Tibial nerve (tissue), 4 donors: ENCODE measurements at regions not wholly inside any gene's neighbourhood (a gene's known extent, or its start where the extent isn't known, plus 50 kb on each side); places are given as distances from the start of the nearest gene placed in this dataset.

ENCODE experiments used
- DNase-seq, 2 donors: peaks; one replicate each; pipeline ENCODE4 v3.0.0-alpha.2; 2019; ENCODE audit warnings: low spot score in 2 of 2
- H3K27ac ChIP-seq, 4 donors: fragments of 200-600 bp; sonication (generic) in 3 of 4; one replicate each; pipeline ENCODE4 v1.5.1; 2017 to 2019; ENCODE audit warnings: mild to moderate bottlenecking in 1 of 4
- H3K27me3 ChIP-seq, 2 donors: fragments of 200-600 bp; sonication (generic) in 1 of 2; one replicate each; pipeline versions ENCODE4 v1.5.1 to v1.6.0; 2017 to 2019
- H3K36me3 ChIP-seq, 3 donors: fragments of 200-600 bp; sonication (generic); one replicate each; pipeline ENCODE4 v1.5.1; 2018 to 2019
- H3K4me1 ChIP-seq, 4 donors: fragments of 200-600 bp; sonication (generic) in 3 of 4; one replicate each; pipeline ENCODE4 v1.5.1; 2017 to 2019
- H3K4me3 ChIP-seq, 4 donors: fragments of 200-600 bp; sonication (generic) in 3 of 4; one replicate each; pipeline ENCODE4 v1.5.1; 2017 to 2019; ENCODE audit warnings: mild to moderate bottlenecking in 1 of 4, moderate library complexity in 1 of 4
- H3K9me3 ChIP-seq, 4 donors: fragments of 200-600 bp; sonication (generic) in 3 of 4; one replicate each; pipeline ENCODE4 v1.5.1; 2017 to 2019
- EP300 ChIP-seq, 2 donors: sonication (generic); formaldehyde crosslinking; IDR thresholded peaks; one replicate each; pipeline ENCODE4 v1.6.1; 2017; ENCODE audit warnings: antibody characterized with exemption in 2 of 2, mild to moderate bottlenecking in 1 of 2
- POLR2A ChIP-seq, 2 donors: fragments of 450-650 bp; IDR thresholded peaks; one replicate each; pipeline ENCODE4 v1.6.1; 2017; ENCODE audit warnings: antibody characterized with exemption in 2 of 2, mild to moderate bottlenecking in 2 of 2, moderate library complexity in 2 of 2
- WGBS, 2 donors: methylation state at CpG; one replicate each; pipeline ENCODE4 v1.1.5; 2018; 5-methylcytosine and 5-hydroxymethylcytosine counted together
- TF ChIP-seq, protein P1 (sequence below), 5 experiments: fragments of 200-600 bp in 3 of 5; fragments of 450-650 bp in 2 of 5; sonication (generic) in 3 of 5; IDR thresholded peaks; one replicate each; pipeline ENCODE4 v1.5.1; 2016 to 2019; ENCODE audit warnings: antibody characterized with exemption in 5 of 5, mild to moderate bottlenecking in 3 of 5, moderate library complexity in 2 of 5

- Histone ChIP-seq H3K27me3 (no peaks in the 10 kb centered on the region), H3K36me3 (no peaks in the 10 kb centered on the region), H3K4me3 (no peak overlapping the region), H3K4me1 (no peaks in the 10 kb centered on the region), H3K27ac (no peak overlapping the region), H3K9me3 (no peaks in the 10 kb centered on the region)
- no peak for DNase-seq
- TF ChIP-seq POLR2A (IDR thresholded peaks at IDR 0.05), result no peak
- no peak for TF ChIP-seq EP300 (IDR thresholded peaks at IDR 0.05)
- TF ChIP-seq, protein P1, sequence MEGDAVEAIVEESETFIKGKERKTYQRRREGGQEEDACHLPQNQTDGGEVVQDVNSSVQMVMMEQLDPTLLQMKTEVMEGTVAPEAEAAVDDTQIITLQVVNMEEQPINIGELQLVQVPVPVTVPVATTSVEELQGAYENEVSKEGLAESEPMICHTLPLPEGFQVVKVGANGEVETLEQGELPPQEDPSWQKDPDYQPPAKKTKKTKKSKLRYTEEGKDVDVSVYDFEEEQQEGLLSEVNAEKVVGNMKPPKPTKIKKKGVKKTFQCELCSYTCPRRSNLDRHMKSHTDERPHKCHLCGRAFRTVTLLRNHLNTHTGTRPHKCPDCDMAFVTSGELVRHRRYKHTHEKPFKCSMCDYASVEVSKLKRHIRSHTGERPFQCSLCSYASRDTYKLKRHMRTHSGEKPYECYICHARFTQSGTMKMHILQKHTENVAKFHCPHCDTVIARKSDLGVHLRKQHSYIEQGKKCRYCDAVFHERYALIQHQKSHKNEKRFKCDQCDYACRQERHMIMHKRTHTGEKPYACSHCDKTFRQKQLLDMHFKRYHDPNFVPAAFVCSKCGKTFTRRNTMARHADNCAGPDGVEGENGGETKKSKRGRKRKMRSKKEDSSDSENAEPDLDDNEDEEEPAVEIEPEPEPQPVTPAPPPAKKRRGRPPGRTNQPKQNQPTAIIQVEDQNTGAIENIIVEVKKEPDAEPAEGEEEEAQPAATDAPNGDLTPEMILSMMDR (IDR thresholded peaks at IDR 0.05), result no peak
- WGBS, 2 donors, result 73 to 82% methylated on average over 1 of the region's 1 CpG
These were observed 384.6 kb downstream of the BRINP1 start for GRCh38 chr9:118984607-118985006.

DNA sequence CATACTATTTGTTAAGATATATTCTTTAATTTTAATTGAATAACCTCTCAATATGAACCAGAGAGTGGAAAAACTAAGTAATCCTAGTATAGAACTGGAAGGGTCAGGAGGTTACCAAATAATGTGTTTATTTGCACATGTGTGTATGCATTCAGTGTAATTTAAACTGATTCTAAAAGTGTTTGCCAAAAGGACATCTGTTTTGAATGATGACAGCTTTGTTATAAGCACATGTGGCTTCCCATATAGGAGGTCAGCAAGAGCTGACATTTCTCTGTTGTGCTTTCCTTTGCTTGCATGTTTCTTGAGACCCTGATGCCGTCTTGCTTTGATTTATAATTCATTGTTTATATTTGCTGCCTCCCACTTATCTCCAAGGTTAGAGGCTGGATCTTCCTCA, 383.4 kb downstream of the BRINP1 start:
- 22 to 27% methylated on average over 1 of the region's 1 CpG for WGBS, 2 donors
- DNase-seq, result no peak
- TF ChIP-seq POLR2A (IDR thresholded peaks at IDR 0.05), result no peak
- TF ChIP-seq, protein P1 (IDR thresholded peaks at IDR 0.05), result no peak
- TF ChIP-seq EP300 (IDR thresholded peaks at IDR 0.05), result no peak
- no peaks in the 10 kb centered on the region for H3K4me1 ChIP-seq
- no peaks in the 10 kb centered on the region for H3K27me3 ChIP-seq
- H3K27ac ChIP-seq, result no peak overlapping the region
- no peak overlapping the region for H3K4me3 ChIP-seq
- H3K9me3 ChIP-seq, result no peaks in the 10 kb centered on the region
- no peaks in the 10 kb centered on the region for H3K36me3 ChIP-seq

DNA sequence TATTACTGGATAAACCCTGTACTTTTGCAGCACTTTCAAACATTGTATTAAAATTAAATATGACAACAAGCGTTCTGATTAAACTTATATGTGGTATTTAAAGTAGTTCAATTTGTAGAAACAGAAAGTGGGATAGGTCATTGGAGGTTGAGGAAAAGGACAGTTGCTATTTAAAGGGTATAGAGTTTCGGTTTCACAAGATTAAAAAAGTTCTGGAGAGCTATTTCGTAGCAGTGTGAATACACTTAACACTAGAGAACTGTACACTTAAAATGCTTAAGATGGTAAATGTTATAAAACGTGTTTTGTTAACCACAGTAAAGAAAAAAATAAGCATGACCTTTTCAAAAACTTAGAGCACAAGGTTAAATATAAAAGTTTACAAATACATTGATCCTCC, 382.1 kb downstream of the BRINP1 start:
- no peaks in the 10 kb centered on the region for H3K9me3 ChIP-seq
- no peaks in the 10 kb centered on the region for H3K27me3 ChIP-seq
- H3K4me3 ChIP-seq, result no peak overlapping the region
- H3K27ac ChIP-seq, result no peak overlapping the region
- no peaks in the 10 kb centered on the region for H3K36me3 ChIP-seq
- TF ChIP-seq, protein P1 (IDR thresholded peaks at IDR 0.05), result no peak
- no peak for TF ChIP-seq POLR2A (IDR thresholded peaks at IDR 0.05)
- no peak for TF ChIP-seq EP300 (IDR thresholded peaks at IDR 0.05)
- no peak for DNase-seq
- WGBS, 2 donors, result 62 to 65% methylated on average over 4 of the region's 4 CpGs
- H3K4me1 ChIP-seq, result no peaks in the 10 kb centered on the region

- no peak for DNase-seq
- TF ChIP-seq, protein P1 (IDR thresholded peaks at IDR 0.05), result no peak
- TF ChIP-seq POLR2A (IDR thresholded peaks at IDR 0.05) (no peak), EP300 (IDR thresholded peaks at IDR 0.05) (no peak)
- H3K36me3 ChIP-seq, result no peaks in the 10 kb centered on the region
- H3K4me3 ChIP-seq, result no peak overlapping the region
- no peaks in the 10 kb centered on the region for H3K4me1 ChIP-seq
- H3K9me3 ChIP-seq, result no peaks in the 10 kb centered on the region
- WGBS, 2 donors, result 40 to 57% methylated on average over 2 of the region's 2 CpGs
- no peak overlapping the region for H3K27ac ChIP-seq
- H3K27me3 ChIP-seq, result no peaks in the 10 kb centered on the region
These were observed 378.3 kb downstream of the BRINP1 start for GRCh38 chr9:118990949-118991348.

DNA sequence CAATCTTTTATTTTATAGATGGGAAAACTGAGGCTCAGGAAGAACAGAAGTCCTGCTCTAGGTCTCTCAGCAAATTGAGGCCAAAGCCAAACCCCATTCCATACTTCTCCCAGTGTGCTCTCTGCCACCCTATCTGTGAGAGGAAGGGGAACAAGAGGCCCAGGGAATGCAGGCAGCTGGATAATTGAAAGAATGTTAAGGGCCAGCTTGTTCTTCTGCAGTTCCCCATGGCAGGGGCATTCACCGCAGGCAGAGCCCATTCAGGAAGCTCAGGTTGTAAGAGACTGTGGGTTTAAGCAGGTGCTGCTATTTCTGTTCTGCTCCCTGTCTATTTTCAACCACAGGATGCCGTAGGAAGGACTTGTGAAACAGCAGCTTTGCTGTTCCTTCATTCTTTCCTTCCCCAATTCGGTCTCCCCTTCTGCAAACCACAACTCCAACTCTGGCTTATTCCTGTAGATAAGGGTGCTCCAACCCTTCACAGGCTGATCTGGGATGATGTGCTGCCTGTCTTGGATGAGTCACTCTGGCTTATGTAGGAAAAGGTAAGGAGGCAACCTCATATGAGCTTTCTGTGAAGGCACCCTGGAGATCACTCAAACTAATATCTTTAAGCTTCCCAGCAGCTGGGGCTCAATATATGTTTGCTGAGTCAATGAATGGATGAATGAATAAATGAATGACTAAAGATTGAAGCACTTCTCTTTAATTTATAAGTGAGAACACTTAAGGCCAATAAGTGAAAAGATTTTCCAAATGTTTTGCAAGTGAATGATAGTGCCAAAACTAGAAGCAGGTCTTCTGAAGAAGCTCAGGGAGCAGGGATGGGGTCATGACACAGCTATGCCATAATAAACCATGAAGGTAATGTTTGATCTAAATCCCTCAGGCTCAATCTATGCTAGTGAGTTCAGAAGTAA, 377.6 kb downstream of the BRINP1 start:
- Histone ChIP-seq H3K4me1 (no peaks in the 10 kb centered on the region), H3K4me3 (no peak overlapping the region), H3K9me3 (no peaks in the 10 kb centered on the region), H3K36me3 (no peaks in the 10 kb centered on the region), H3K27ac (no peak overlapping the region), H3K27me3 (no peaks in the 10 kb centered on the region)
- TF ChIP-seq, protein P1 (IDR thresholded peaks at IDR 0.05), result no peak
- TF ChIP-seq POLR2A (IDR thresholded peaks at IDR 0.05) (no peak), EP300 (IDR thresholded peaks at IDR 0.05) (no peak)
- WGBS, 2 donors, result 79 to 81% methylated on average over 3 of the region's 3 CpGs
- DNase-seq, result no peak
